ENCODE measurements at regions not wholly inside any gene's neighbourhood (a gene's known extent, or its start where the extent isn't known, plus 50 kb on each side); places are given as distances from the start of the nearest gene placed in this dataset.
A peak's percentile ranks its signal among the peaks of the same experiment; 100 is the strongest.

DNA sequence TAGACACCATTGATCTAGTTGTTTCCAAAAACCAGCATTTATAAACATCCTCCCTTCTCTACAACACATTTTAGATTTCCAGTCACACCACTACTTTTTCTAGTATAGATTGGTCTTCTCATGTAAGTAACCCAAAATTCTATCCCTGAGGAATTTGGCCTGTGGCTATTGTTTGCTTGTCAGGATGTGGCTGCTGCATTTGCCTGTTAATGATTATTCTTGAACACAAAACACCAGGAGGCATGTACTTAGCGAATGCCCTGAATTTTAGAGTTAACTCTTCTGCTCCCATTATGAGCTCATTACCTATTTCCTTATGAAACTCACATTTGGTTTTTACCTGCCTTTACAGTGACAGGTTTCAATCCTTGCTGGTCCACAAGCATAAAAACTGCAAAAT is 102.0 kb upstream of the FSTL5 start:
- H3K27ac ChIP-seq, result no peak overlapping the region
- no peak for TF ChIP-seq ZFX (IDR thresholded peaks at IDR 0.05; ENCODE audit: borderline replicate concordance)
- TF ChIP-seq, protein P1, sequence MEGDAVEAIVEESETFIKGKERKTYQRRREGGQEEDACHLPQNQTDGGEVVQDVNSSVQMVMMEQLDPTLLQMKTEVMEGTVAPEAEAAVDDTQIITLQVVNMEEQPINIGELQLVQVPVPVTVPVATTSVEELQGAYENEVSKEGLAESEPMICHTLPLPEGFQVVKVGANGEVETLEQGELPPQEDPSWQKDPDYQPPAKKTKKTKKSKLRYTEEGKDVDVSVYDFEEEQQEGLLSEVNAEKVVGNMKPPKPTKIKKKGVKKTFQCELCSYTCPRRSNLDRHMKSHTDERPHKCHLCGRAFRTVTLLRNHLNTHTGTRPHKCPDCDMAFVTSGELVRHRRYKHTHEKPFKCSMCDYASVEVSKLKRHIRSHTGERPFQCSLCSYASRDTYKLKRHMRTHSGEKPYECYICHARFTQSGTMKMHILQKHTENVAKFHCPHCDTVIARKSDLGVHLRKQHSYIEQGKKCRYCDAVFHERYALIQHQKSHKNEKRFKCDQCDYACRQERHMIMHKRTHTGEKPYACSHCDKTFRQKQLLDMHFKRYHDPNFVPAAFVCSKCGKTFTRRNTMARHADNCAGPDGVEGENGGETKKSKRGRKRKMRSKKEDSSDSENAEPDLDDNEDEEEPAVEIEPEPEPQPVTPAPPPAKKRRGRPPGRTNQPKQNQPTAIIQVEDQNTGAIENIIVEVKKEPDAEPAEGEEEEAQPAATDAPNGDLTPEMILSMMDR (IDR thresholded peaks at IDR 0.05), result no peak

DNA sequence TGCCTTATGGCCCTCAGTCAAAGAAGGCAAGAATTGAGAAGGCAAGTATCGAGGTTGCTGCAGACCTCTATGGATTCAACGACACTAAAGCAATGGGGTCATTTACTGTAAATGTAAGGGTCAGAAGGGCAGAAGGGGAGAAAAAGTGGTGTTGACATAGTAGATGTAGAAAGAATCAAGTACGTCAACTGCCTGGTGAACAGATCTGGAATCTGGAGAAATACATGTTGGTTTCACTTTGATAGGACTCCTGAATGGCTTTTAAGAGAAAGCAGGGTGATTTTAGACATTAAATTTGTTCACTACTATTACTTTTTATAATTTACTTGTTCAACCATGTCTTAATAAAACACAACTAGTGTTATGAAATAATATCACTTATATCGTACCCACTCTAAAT is 81.3 kb upstream of the FSTL5 start:
- no peak for TF ChIP-seq ZFX (IDR thresholded peaks at IDR 0.05; ENCODE audit: borderline replicate concordance)
- TF ChIP-seq, protein P1 (IDR thresholded peaks at IDR 0.05), result no peak
- no peak overlapping the region for H3K27ac ChIP-seq

DNA sequence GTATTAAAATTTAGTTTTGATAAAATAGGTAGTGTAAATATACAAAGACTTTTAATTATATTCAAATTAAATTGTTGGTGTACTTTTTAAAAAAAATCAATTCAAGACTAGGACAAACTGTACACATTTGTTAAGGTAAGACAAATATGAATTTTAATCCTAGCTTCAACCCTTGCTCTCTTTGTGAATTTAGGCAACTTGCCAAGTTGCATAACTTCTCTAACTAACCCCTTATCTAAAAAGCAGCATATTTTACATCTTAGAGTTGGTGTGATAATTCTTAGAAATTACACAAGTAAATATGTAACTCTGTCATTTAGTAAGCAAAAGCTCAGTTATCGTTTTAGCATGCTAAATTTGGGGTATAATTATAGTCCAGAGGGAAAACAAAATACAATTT is 78.1 kb upstream of the FSTL5 start:
- H3K27ac ChIP-seq, result 0 out of 2 replicates have a peak overlapping the region, but pooled peaks have one; percentile 7
- TF ChIP-seq, protein P1 (IDR thresholded peaks at IDR 0.05), result no peak
- no peak for TF ChIP-seq ZFX (IDR thresholded peaks at IDR 0.05; ENCODE audit: borderline replicate concordance)

DNA sequence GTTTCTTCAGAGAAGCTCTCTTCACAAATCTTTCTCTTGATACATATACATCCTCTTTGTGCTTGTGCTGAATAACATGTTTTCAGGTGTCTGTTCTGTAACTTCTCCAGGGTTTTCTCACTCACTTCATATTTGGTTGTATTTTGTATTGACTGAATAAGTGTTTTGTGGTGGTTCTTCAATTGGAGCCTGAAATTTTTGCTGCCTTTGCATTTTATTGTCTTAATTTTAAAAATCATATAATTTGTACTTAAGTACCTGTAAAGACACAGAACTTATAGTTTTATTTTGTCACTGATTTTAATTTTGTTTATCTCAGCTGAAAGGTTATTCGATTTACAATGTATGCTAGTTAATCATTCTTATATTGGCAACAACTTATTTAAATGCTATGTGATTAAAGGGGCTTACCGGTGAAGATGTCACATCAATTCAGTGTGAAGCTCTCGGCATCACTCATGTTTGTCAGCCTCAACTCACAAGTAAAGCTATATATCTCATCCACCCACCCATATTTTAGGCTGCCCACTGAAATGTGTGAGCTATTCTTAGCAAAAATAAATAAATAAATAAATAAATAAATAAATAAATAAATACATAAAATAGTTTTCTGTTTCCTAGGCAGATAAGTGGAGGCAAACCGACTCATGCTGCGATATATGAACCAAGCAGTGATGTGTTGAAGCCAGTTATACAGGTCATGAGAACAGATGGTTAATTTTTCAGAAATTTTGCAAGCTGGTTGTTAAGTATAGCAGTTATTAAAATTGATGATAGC is 76.4 kb upstream of the FSTL5 start:
- no peak for TF ChIP-seq ZFX (IDR thresholded peaks at IDR 0.05; ENCODE audit: borderline replicate concordance)
- TF ChIP-seq, protein P1 (IDR thresholded peaks at IDR 0.05), result no peak
- H3K27ac ChIP-seq, result no peak overlapping the region

DNA sequence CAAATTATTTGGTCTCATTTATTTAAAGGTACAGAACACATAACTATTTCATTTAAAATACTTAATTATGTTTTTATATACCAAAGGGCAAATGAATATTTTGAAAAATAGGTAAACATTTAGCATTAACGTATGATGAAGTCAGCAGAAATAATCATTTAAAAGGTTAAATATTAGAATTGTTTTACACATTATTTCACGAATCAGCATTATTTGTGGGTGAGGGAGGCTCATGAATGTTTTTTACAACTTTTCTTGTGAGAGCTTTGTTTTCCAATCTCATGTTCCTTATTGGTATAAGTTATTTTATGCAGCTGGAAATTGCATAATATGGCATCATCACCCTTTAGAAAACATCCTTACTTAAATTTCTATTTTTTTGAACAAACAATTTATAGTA is 73.9 kb upstream of the FSTL5 start:
- TF ChIP-seq, protein P1 (IDR thresholded peaks at IDR 0.05), result no peak
- TF ChIP-seq ZFX (IDR thresholded peaks at IDR 0.05; ENCODE audit: borderline replicate concordance), result no peak
- H3K27ac ChIP-seq, result no peak overlapping the region

DNA sequence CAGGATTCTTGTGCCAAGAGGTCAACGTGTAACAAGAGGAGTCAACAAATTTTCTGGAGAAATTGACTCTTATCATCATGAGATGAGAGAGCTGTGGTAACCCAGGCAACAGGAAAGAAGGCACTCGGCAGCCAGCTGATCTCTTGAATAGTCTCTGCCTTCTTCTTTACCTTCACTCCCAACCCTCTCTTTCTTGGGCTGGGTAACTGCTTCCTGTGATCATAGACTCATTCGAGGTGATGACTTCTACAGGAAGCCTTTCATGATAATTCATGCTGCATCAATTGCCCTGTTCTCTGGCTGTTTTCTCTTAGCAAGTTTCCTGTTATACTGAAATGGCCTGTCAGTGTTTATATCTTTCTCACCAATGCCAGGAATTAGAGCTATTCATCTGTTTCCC is 70.8 kb upstream of the FSTL5 start:
- H3K27ac ChIP-seq, result no peak overlapping the region
- TF ChIP-seq ZFX (IDR thresholded peaks at IDR 0.05; ENCODE audit: borderline replicate concordance), result no peak
- TF ChIP-seq, protein P1 (IDR thresholded peaks at IDR 0.05), result no peak

DNA sequence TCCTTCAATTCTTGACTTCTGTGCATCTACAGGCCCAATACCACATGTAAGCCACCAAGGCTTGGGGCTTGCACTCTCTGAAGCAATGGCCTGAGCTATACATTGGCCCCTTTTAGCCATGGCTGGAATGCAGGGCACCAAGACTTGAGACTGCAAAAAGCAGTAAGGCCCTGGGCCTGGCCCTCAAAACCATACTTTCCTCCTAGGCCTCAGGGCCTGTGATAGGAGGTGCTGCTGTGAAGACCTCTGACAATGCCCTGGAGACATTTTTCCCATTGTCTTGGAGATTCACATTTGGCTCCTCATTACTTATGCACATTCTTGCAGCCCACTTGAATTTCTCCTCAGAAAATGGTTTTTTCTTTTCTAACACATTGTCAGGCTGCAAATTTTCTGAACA is 68.5 kb upstream of the FSTL5 start:
- no peak overlapping the region for H3K27ac ChIP-seq
- TF ChIP-seq, protein P1 (IDR thresholded peaks at IDR 0.05), result no peak
- no peak for TF ChIP-seq ZFX (IDR thresholded peaks at IDR 0.05; ENCODE audit: borderline replicate concordance)

Measured in 22Rv1 (cell line).